Peyer's patch (tissue), 4 donors: ENCODE measurements at regions not wholly inside any gene's neighbourhood (a gene's known extent, or its start where the extent isn't known, plus 50 kb on each side); places are given as distances from the start of the nearest gene placed in this dataset.

ENCODE experiments used
- CTCF ChIP-seq, 6 experiments: fragments of 450-650 bp in 4 of 6; fragments of 200-600 bp in 2 of 6; sonication (generic) in 1 of 6; IDR thresholded peaks; one replicate each; pipeline ENCODE4 v1.5.1; 2017 to 2019; ENCODE audit warnings: antibody characterized with exemption in 6 of 6, mild to moderate bottlenecking in 3 of 6, moderate library complexity in 1 of 6
- POLR2A ChIP-seq, 2 donors: fragments of 450-650 bp; IDR thresholded peaks; one replicate each; pipeline ENCODE4 v1.5.1; 2017; ENCODE audit warnings: antibody characterized with exemption in 2 of 2, mild to moderate bottlenecking in 2 of 2, moderate library complexity in 2 of 2

- TF ChIP-seq POLR2A (IDR thresholded peaks at IDR 0.05) = no peak
- no peak for TF ChIP-seq CTCF (IDR thresholded peaks at IDR 0.05)
Measured at GRCh38 chr12:75961878-75962277, 69.7 kb downstream of the PHLDA1 start.
